NCI-H2196 treated with DMSO at 0.1 percent for 48 hours (cell line): ENCODE measurements at regions not wholly inside any gene's neighbourhood (a gene's known extent, or its start where the extent isn't known, plus 50 kb on each side); places are given as distances from the start of the nearest gene placed in this dataset.

Experiments used
- DNase-seq: peaks from one replicate; lab custom pipeline; 2025; ENCODE audit not compliant: unreplicated experiment; lab: John Stamatoyannopoulos, UW

DNA sequence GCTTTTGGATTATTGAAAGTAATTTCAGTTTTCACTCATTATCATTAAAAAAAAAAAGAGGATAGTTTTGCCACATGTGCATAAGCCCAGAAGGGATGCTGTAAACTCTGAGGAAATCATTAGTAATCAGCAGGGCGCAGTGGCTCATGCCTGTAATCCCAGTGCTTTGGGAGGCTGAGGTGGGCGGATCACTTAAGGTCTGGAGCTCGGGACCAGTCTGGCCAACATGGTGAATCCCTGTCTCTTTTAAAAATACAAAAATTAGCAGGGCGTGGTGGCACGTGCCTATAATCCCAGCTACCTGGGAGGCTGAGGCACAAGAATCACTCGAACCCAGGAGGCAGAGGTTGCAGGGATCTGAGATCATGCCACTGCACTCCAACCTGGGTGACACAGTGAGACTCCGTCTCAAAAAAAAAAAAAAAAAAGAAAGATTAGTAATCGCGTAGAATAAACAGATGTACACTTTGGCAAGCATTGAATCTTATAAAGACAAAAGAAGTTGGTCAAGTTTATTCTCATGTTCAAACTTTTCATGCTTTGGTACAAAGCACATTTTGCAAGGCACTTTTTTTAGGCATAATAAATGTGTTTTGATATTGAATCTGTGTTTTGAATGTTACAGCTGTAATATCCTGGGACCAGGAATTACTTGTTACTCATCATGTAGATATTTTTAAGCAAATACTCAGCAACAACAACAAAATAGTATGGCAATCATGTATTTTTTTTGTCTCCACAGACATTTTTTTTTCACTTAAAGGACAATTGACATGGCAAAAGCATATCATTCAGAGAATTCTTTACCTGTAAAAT is 93.2 kb upstream of the AGTR1 start:
- no peak for DNase-seq

- DNase-seq, result no peak
Measured at GRCh38 chr3:148605521-148605920, 92.2 kb upstream of the AGTR1 start.

- DNase-seq, result no peak
Measured at GRCh38 chr3:148606979-148607378, 90.7 kb upstream of the AGTR1 start.

- no peak for DNase-seq
Measured at GRCh38 chr3:148607491-148607890, 90.2 kb upstream of the AGTR1 start.

GRCh38 chr3:148612278-148612677 is 85.4 kb upstream of the AGTR1 start:
- DNase-seq, result no peak

GRCh38 chr3:148615382-148615781 is 82.3 kb upstream of the AGTR1 start:
- DNase-seq, result no peak

- DNase-seq, result no peak
Measured at GRCh38 chr3:148625095-148625736, 72.5 kb upstream of the AGTR1 start.

DNA sequence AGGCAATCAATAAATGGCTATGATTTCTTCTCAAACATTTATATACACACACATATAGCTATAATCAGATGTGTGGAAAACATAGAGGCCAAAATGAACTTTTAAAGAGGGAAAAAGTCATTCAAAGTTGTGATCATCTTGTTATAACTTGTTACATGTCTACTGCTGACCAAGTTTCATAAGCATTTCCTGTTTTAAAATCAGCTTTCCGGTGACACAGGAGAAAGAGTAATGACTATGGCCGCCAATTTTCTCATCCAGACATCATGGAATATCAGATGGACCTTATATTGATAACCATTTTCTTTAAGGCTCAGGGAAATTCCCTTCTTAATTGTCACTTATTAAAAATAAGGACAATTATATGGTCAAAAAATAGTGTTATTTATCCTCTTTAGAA is 71.7 kb upstream of the AGTR1 start:
- DNase-seq, result no peak

- DNase-seq, result no peak
Measured at GRCh38 chr3:148629006-148629405, 68.7 kb upstream of the AGTR1 start.

- no peak for DNase-seq
Measured at GRCh38 chr3:148631124-148631903, 66.4 kb upstream of the AGTR1 start.

DNA sequence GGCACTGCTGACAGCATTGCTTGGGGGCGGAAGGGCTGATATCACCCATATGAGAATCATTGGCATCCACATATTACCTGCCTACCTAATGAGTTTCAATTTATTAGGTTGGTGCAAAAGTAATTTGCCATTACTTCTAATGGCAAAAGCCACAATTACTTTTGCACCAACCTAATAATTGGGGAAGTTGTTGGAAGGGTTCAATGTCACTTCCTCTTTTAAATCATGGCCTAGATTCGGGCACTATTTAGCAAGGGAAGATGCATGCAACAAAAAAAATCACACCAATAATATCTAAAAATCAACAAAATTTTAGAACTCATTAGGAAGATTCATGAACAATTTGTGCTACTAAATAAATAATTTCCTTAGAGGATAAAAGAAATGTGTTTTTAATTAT is 56.0 kb upstream of the AGTR1 start:
- no peak for DNase-seq

DNA sequence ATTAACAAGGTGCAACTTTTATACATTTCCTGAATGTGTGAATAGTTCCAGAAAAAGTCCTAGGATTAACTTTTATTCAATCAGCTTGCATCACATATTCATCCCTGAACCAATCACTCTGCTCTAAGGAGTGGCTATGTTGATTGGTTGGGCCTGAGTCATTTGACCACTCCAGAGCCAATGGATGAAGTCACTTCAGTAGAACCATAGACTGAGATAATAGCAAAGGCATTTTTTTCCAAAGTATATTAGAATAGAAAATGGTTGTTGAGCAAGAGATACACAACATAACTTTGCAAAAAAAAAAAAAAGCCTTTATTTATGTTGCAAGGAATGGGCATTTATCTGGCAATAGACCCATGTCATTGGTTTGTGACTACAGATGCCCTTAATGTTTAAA is 55.5 kb upstream of the AGTR1 start:
- no peak for DNase-seq

DNA sequence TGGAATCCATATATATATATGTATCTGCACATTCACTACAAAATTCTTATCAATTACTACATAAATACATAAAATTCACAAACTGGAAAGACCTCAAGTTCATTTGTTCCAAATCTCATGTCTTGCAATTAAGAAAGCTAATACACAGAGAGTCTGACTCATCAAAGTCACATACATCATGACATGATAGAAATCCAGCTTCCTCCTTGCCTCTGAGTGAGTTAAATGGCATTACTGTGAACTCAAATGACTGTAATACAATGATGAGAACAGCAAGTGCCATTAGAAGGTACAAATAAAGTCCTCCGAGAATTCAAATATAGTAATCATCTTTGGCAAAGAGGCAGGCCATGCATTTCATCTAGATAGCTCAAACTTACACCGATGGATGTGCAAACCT is 55.1 kb upstream of the AGTR1 start:
- DNase-seq, result no peak

DNA sequence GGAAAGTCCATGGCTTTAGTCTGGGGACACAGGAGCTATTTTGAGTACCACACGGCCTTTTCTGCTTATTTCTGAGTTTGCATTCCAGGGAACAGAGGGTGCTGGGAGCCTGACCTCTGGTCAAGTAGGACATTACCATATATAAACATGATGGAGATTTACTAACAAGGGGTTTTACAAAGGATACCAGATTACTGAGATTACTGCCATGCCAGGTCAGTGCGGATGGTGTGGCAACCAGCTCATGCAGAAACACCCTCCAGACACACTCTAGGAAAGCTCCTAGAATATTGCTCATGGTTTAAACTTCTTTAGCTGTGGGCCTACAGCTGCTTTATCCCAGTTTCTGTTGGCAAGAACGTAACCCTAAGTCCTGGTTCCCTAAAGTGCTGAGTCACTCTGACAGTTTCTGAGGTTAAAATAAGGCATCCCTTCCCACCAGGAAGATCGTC is 54.3 kb upstream of the AGTR1 start:
- no peak for DNase-seq

DNA sequence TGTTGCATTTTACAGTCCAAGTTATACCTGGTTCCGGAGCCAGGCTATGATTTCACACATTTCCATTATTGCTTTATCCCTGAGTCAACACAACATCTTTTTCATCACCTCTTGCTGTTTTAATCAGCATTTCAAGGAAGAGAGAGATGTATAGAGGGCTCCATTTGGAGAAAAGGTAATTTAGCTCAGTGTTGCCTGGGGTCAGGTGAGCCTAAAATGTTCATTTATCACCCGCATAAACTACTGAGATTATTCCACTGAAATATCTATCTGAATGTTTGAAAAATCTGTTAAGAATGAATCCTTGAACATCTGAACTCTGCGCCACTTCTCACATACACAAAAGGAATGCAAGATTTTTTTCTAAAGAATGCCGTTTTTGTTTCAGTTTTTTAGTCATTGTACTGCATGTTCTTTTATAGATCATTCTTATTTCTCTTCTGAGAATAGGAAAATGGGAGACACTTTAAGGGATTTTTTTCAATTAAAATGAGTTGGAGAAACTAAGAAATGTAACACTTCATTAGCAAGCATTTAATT is 51.5 kb upstream of the AGTR1 start:
- no peak for DNase-seq
